ENCODE measurements at regions not wholly inside any gene's neighbourhood (a gene's known extent, or its start where the extent isn't known, plus 50 kb on each side); places are given as distances from the start of the nearest gene placed in this dataset.

- Histone ChIP-seq H3K36me3 (replicated peaks) (no peaks in the 10 kb centered on the region), H3K27ac (no peak overlapping the region), H3K4me3 (ENCODE audit: low read depth, low read length) (no peak overlapping the region), H3K27me3 (replicated peaks) (no peaks in the 10 kb centered on the region)
- TF ChIP-seq CTCF (IDR thresholded peaks at IDR 0.05; ENCODE audit: low read depth, low read length, missing control alignments) = no peak
- no peak for DNase-seq
- in situ Hi-C loops (cut with HindIII; ENCODE audit: low pct_ligation_motif_present, low sequenced_read_pairs) = no loop called here
Measured at GRCh38 chr6:65876668-65877067, 169.6 kb upstream of the EYS start.

DNA sequence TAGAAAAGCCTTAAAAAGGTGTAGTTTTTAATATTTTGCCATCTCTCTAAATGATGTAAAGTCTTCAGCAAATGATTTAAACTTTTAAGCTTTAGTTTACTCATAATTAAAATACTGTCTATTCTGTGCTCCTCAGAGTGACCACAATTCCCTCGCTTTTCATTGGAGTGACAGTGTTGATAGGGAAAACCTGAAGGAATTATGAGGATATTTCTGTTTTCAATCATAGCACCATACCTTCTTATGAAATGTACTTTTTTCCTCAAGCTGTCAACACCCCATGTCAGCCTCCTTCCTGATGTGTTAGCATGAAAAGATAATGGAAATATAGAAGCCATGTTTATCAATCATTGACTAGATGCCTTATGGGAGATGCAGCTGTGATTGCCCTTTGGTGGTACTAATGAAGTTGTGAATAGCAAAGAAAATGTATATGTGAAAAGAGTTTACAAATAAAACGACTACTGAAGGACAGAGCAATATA is 145.4 kb upstream of the EYS start:
- no peak overlapping the region for H3K27ac ChIP-seq
- no peak overlapping the region for H3K4me3 ChIP-seq (ENCODE audit: low read depth, low read length)
- no peaks in the 10 kb centered on the region for H3K27me3 ChIP-seq (replicated peaks)
- H3K36me3 ChIP-seq (replicated peaks) = no peaks in the 10 kb centered on the region
- in situ Hi-C loops (cut with HindIII; ENCODE audit: low pct_ligation_motif_present, low sequenced_read_pairs) = no loop called here
- TF ChIP-seq CTCF (IDR thresholded peaks at IDR 0.05; ENCODE audit: low read depth, low read length, missing control alignments) = no peak
- DNase-seq = no peak

- in situ Hi-C loops (cut with HindIII; ENCODE audit: low pct_ligation_motif_present, low sequenced_read_pairs) = no loop called here
- H3K4me3 ChIP-seq (ENCODE audit: low read depth, low read length) = no peak overlapping the region
- H3K27me3 ChIP-seq (replicated peaks) = no peaks in the 10 kb centered on the region
- no peak for DNase-seq
- TF ChIP-seq CTCF (IDR thresholded peaks at IDR 0.05; ENCODE audit: low read depth, low read length, missing control alignments) = no peak
- H3K27ac ChIP-seq = no peak overlapping the region
- no peaks in the 10 kb centered on the region for H3K36me3 ChIP-seq (replicated peaks)
Measured at GRCh38 chr6:65830151-65830550, 123.1 kb upstream of the EYS start.

GRCh38 chr6:65819152-65819551 is 112.1 kb upstream of the EYS start:
- no peak for TF ChIP-seq CTCF (IDR thresholded peaks at IDR 0.05; ENCODE audit: low read depth, low read length, missing control alignments)
- in situ Hi-C loops (cut with HindIII; ENCODE audit: low pct_ligation_motif_present, low sequenced_read_pairs) = no loop called here
- Histone ChIP-seq H3K27me3 (replicated peaks) (no peaks in the 10 kb centered on the region), H3K36me3 (replicated peaks) (no peaks in the 10 kb centered on the region), H3K27ac (no peak overlapping the region), H3K4me3 (ENCODE audit: low read depth, low read length) (no peak overlapping the region)
- DNase-seq = no peak

DNA sequence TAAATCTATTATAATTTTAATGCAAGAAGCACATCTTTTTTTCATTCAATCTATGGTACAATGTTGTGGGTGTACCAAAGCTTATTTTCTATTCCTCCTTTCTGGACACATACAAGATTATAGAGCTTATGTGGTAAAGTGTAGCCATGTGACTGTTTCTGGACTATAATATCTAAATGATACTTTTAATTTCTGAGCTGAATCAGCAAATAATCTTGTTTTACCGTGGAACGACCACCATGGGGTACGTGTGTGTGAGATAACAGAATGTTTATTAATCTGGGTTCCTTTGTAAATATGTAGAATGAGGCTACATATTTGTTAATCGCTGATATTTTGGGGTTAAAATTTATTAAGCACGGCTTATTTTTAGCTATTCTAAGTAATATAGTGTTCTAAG is 111.5 kb upstream of the EYS start:
- DNase-seq = no peak
- no peaks in the 10 kb centered on the region for H3K36me3 ChIP-seq (replicated peaks)
- no peak overlapping the region for H3K4me3 ChIP-seq (ENCODE audit: low read depth, low read length)
- no peak for TF ChIP-seq CTCF (IDR thresholded peaks at IDR 0.05; ENCODE audit: low read depth, low read length, missing control alignments)
- no peak overlapping the region for H3K27ac ChIP-seq
- no peaks in the 10 kb centered on the region for H3K27me3 ChIP-seq (replicated peaks)
- in situ Hi-C loops (cut with HindIII; ENCODE audit: low pct_ligation_motif_present, low sequenced_read_pairs) = no loop called here

DNA sequence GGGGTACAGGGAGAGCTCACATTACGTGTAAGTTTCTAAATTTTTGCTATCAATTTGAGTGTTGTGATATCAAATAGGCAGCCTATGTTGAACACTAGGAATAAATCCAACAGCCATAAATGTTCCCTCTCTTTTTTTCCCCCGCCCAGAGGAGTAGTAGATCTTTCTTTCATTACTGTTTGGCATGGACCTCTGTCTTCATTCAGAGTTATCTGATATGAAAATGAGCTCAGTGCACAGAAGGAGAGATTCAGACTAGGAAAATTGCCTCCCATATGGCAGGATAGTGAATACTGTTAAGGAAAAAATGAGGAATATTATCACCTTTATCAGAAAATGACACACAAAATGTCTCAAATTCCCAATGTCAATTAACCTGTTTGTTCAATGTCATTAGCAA is 110.0 kb upstream of the EYS start:
- H3K27me3 ChIP-seq (replicated peaks) = no peaks in the 10 kb centered on the region
- no peak overlapping the region for H3K4me3 ChIP-seq (ENCODE audit: low read depth, low read length)
- H3K27ac ChIP-seq = no peak overlapping the region
- no peaks in the 10 kb centered on the region for H3K36me3 ChIP-seq (replicated peaks)
- no peak for TF ChIP-seq CTCF (IDR thresholded peaks at IDR 0.05; ENCODE audit: low read depth, low read length, missing control alignments)
- in situ Hi-C loops (cut with HindIII; ENCODE audit: low pct_ligation_motif_present, low sequenced_read_pairs) = no loop called here
- DNase-seq = no peak

Data from brain microvascular endothelial cell (primary cell).